Smooth muscle cell (in vitro differentiated cells): ENCODE measurements at regions not wholly inside any gene's neighbourhood (a gene's known extent, or its start where the extent isn't known, plus 50 kb on each side); places are given as distances from the start of the nearest gene placed in this dataset.

ENCODE experiments used
- DNase-seq: peaks from one replicate; lab custom pipeline; 2025; ENCODE audit not compliant: unreplicated experiment; lab: John Stamatoyannopoulos, UW
- H2AFZ ChIP-seq: fragments of 200-600 bp; sonication (generic); 2 replicates; pipeline ENCODE4 v1.6.0; 2016; ENCODE audit warnings: antibody characterized with exemption, low read depth, mild to moderate bottlenecking
- H3F3A ChIP-seq: fragments of 200-600 bp; sonication (generic); 2 replicates; pipeline ENCODE4 v1.6.0; 2017; ENCODE audit warnings: antibody characterized with exemption, low read depth
- H3K27ac ChIP-seq: fragments of 200-600 bp; sonication (generic); 2 replicates; pipeline ENCODE4 v1.5.1; 2016; ENCODE audit warnings: low read depth, mild to moderate bottlenecking
- H3K27me3 ChIP-seq: fragments of 200-600 bp; sonication (generic); 2 replicates; pipeline ENCODE4 v1.6.1; 2016; ENCODE audit warnings: low read depth, mild to moderate bottlenecking
- H3K36me3 ChIP-seq: fragments of 200-600 bp; sonication (generic); 2 replicates; pipeline ENCODE4 v1.5.1; 2016; ENCODE audit warnings: low read depth
- H3K4me1 ChIP-seq: fragments of 200-600 bp; sonication (generic); 2 replicates; pipeline ENCODE4 v1.5.1; 2016; ENCODE audit warnings: low read depth
- H3K4me2 ChIP-seq: fragments of 200-600 bp; sonication (generic); 2 replicates; pipeline ENCODE4 v1.6.0; 2016; ENCODE audit warnings: mild to moderate bottlenecking
- H3K4me3 ChIP-seq: fragments of 200-600 bp; sonication (generic); 2 replicates; pipeline ENCODE4 v1.5.1; 2016; ENCODE audit warnings: mild to moderate bottlenecking
- H3K79me2 ChIP-seq: fragments of 200-600 bp; sonication (generic); 2 replicates; pipeline ENCODE4 v1.6.0; 2016; ENCODE audit warnings: low read depth, mild to moderate bottlenecking
- H3K9ac ChIP-seq: fragments of 200-600 bp; sonication (generic); 2 replicates; pipeline ENCODE4 v1.6.0; 2016; ENCODE audit warnings: low read depth
- H3K9me3 ChIP-seq: fragments of 200-600 bp; sonication (generic); replicated peaks from 2 replicates; pipeline ENCODE4 v1.5.1; 2016; ENCODE audit warnings: low read depth
- H4K20me1 ChIP-seq: fragments of 200-600 bp; sonication (generic); 2 replicates; pipeline ENCODE4 v1.6.0; 2016; ENCODE audit warnings: low read depth
- CTCF ChIP-seq: fragments of 200-600 bp; sonication (generic); IDR thresholded peaks from 2 replicates; pipeline ENCODE4 v1.5.1; 2017; ENCODE audit warnings: borderline replicate concordance, mild to moderate bottlenecking, antibody characterized with exemption; ENCODE audit not compliant: insufficient read depth, poor library complexity, severe bottlenecking
- WGBS: methylation state at CpG from one replicate; pipeline ENCODE4 v1.1.7; 2016; ENCODE audit warnings: low lambda C conversion rate; 5-methylcytosine and 5-hydroxymethylcytosine counted together

GRCh38 chr5:20470997-20471396 is 483.0 kb upstream of the CDH18 start:
- H3K36me3 ChIP-seq, result no peaks in the 10 kb centered on the region
- H3K27ac ChIP-seq, result no peak overlapping the region
- H3K27me3 ChIP-seq, result peaks cover 4% of the 10 kb centered on the region
- no peak for TF ChIP-seq CTCF
- no peak overlapping the region for H3K9ac ChIP-seq
- no peaks in the 10 kb centered on the region for H3K9me3 ChIP-seq
- no peak overlapping the region for H3K4me3 ChIP-seq
- H3K4me2 ChIP-seq, result no peak overlapping the region
- no peaks in the 10 kb centered on the region for H3F3A ChIP-seq
- H3K4me1 ChIP-seq, result no peaks in the 10 kb centered on the region
- H3K79me2 ChIP-seq, result no peaks in the 10 kb centered on the region
- H4K20me1 ChIP-seq, result no peaks in the 10 kb centered on the region
- 93% methylated on average over 1 of the region's 1 CpG for WGBS
- no peak overlapping the region for H2AFZ ChIP-seq
- DNase-seq, result no peak

GRCh38 chr5:20469792-20470191 is 481.8 kb upstream of the CDH18 start:
- Histone ChIP-seq H3K27ac (no peak overlapping the region), H3K79me2 (no peaks in the 10 kb centered on the region), H3K36me3 (no peaks in the 10 kb centered on the region), H3K4me2 (no peak overlapping the region), H3K4me1 (no peaks in the 10 kb centered on the region), H3K4me3 (no peak overlapping the region), H3K27me3 (peaks cover 4% of the 10 kb centered on the region), H3K9ac (no peak overlapping the region), H4K20me1 (no peaks in the 10 kb centered on the region), H3F3A (no peaks in the 10 kb centered on the region), H3K9me3 (no peaks in the 10 kb centered on the region), H2AFZ (no peak overlapping the region)
- DNase-seq, result no peak
- TF ChIP-seq CTCF, result no peak
- 64% methylated on average over 2 of the region's 2 CpGs for WGBS

- H3K9ac ChIP-seq, result no peak overlapping the region
- no peak for TF ChIP-seq CTCF
- H3F3A ChIP-seq, result no peaks in the 10 kb centered on the region
- no peaks in the 10 kb centered on the region for H4K20me1 ChIP-seq
- H2AFZ ChIP-seq, result no peak overlapping the region
- H3K9me3 ChIP-seq, result no peaks in the 10 kb centered on the region
- no peaks in the 10 kb centered on the region for H3K4me1 ChIP-seq
- no peak overlapping the region for H3K4me2 ChIP-seq
- H3K27me3 ChIP-seq, result peaks cover 4% of the 10 kb centered on the region
- no peak overlapping the region for H3K4me3 ChIP-seq
- no peak for DNase-seq
- WGBS, result 87% methylated on average over 3 of the region's 3 CpGs
- H3K27ac ChIP-seq, result no peak overlapping the region
- H3K36me3 ChIP-seq, result no peaks in the 10 kb centered on the region
- no peaks in the 10 kb centered on the region for H3K79me2 ChIP-seq
Measured at GRCh38 chr5:20469390-20469789, 481.4 kb upstream of the CDH18 start.

- no peak overlapping the region for H2AFZ ChIP-seq
- H4K20me1 ChIP-seq, result no peaks in the 10 kb centered on the region
- no peak overlapping the region for H3K4me2 ChIP-seq
- no peaks in the 10 kb centered on the region for H3K27me3 ChIP-seq
- 55% methylated on average over 1 of the region's 1 CpG for WGBS
- H3K9me3 ChIP-seq, result no peaks in the 10 kb centered on the region
- no peak overlapping the region for H3K4me3 ChIP-seq
- H3K36me3 ChIP-seq, result no peaks in the 10 kb centered on the region
- no peaks in the 10 kb centered on the region for H3K79me2 ChIP-seq
- TF ChIP-seq CTCF, result no peak
- no peak overlapping the region for H3K27ac ChIP-seq
- no peaks in the 10 kb centered on the region for H3F3A ChIP-seq
- no peaks in the 10 kb centered on the region for H3K4me1 ChIP-seq
- DNase-seq, result no peak
- no peak overlapping the region for H3K9ac ChIP-seq
Measured at GRCh38 chr5:20466512-20466911, 478.5 kb upstream of the CDH18 start.
